H9 (cell line): ENCODE measurements at regions not wholly inside any gene's neighbourhood (a gene's known extent, or its start where the extent isn't known, plus 50 kb on each side); places are given as distances from the start of the nearest gene placed in this dataset.

Source experiments
- DNase-seq: peaks from one replicate; pipeline ENCODE4 v3.0.0-alpha.2; 2017
- H2AFZ ChIP-seq: one replicate; pipeline ENCODE4 v1.6.1; 2013; ENCODE audit warnings: mild to moderate bottlenecking, low read length, control low read depth, moderate library complexity
- H2AK5ac ChIP-seq: 2 replicates; pipeline ENCODE4 v1.6.1; 2013; ENCODE audit warnings: low read length, control low read depth, mixed read lengths; ENCODE audit not compliant: insufficient read length
- H2BK120ac ChIP-seq: one replicate; pipeline ENCODE4 v1.6.1; 2013; ENCODE audit warnings: low read depth, mild to moderate bottlenecking, low read length, control low read depth, inconsistent platforms; ENCODE audit not compliant: poor library complexity, severe bottlenecking
- H2BK12ac ChIP-seq: 2 replicates; pipeline ENCODE4 v1.6.1; 2013; ENCODE audit warnings: low read length, control low read depth, mixed read lengths, low read depth; ENCODE audit not compliant: insufficient read length
- H2BK15ac ChIP-seq: 2 replicates; pipeline ENCODE4 v1.6.1; 2013; ENCODE audit warnings: low read depth, low read length, control low read depth
- H2BK20ac ChIP-seq: one replicate; pipeline ENCODE4 v1.6.1; 2013; ENCODE audit warnings: low read depth, mild to moderate bottlenecking, low read length, control low read depth, inconsistent platforms; ENCODE audit not compliant: poor library complexity, severe bottlenecking
- H2BK5ac ChIP-seq: 2 replicates; pipeline ENCODE4 v1.6.1; 2013; ENCODE audit warnings: low read length, control low read depth, mixed read lengths; ENCODE audit not compliant: insufficient read length
- H3K14ac ChIP-seq: 2 replicates; pipeline ENCODE4 v1.6.1; 2013; ENCODE audit warnings: low read length, control low read depth; ENCODE audit not compliant: insufficient read depth
- H3K18ac ChIP-seq: 2 replicates; pipeline ENCODE4 v1.6.1; 2013; ENCODE audit warnings: low read depth, mild to moderate bottlenecking, mixed read lengths, low read length, control low read depth; ENCODE audit not compliant: insufficient read length
- H3K23ac ChIP-seq: 2 replicates; pipeline ENCODE4 v1.6.1; 2013; ENCODE audit warnings: low read length, control low read depth, mixed read lengths, low read depth; ENCODE audit not compliant: insufficient read length
- H3K23me2 ChIP-seq: 2 replicates; pipeline ENCODE4 v1.6.1; 2013; ENCODE audit warnings: low read depth, mild to moderate bottlenecking, mixed read lengths, low read length, control low read depth; ENCODE audit not compliant: insufficient read length, poor library complexity, severe bottlenecking
- H3K27ac ChIP-seq: 2 replicates; pipeline ENCODE4 v1.5.1; 2013; ENCODE audit warnings: low read length, control low read depth, mixed read lengths, low read depth; ENCODE audit not compliant: insufficient read length
- H3K27me3 ChIP-seq: 2 replicates; pipeline ENCODE4 v1.6.1; 2013; ENCODE audit warnings: low read length, control low read depth, inconsistent platforms; ENCODE audit not compliant: insufficient read depth
- H3K4ac ChIP-seq: 2 replicates; pipeline ENCODE4 v1.6.1; 2013; ENCODE audit warnings: low read depth, mild to moderate bottlenecking, control low read depth, inconsistent platforms, low read length, moderate library complexity
- H3K4me1 ChIP-seq: 2 replicates; pipeline ENCODE4 v1.6.1; 2013; ENCODE audit warnings: low read length, control low read depth, inconsistent platforms; ENCODE audit not compliant: insufficient read depth
- H3K4me2 ChIP-seq: 2 replicates; pipeline ENCODE4 v1.6.1; 2013; ENCODE audit warnings: low read length, control low read depth, mixed read lengths; ENCODE audit not compliant: insufficient read length, insufficient read depth
- H3K56ac ChIP-seq: 2 replicates; pipeline ENCODE4 v1.6.1; 2013; ENCODE audit warnings: low read depth, mild to moderate bottlenecking, mixed read lengths, low read length, control low read depth; ENCODE audit not compliant: insufficient read length
- H3K79me1 ChIP-seq: 2 replicates; pipeline ENCODE4 v1.6.1; 2013; ENCODE audit warnings: low read depth, mild to moderate bottlenecking, moderate library complexity, low read length, control low read depth, inconsistent platforms; ENCODE audit not compliant: insufficient read depth, poor library complexity, severe bottlenecking
- H3K79me2 ChIP-seq: 2 replicates; pipeline ENCODE4 v1.6.1; 2013; ENCODE audit warnings: low read length, control low read depth, inconsistent platforms; ENCODE audit not compliant: insufficient read depth
- H3K9ac ChIP-seq: 2 replicates; pipeline ENCODE4 v1.6.1; 2013; ENCODE audit warnings: low read length, control low read depth, mixed read lengths; ENCODE audit not compliant: insufficient read length; ENCODE audit errors: extremely low read depth
- H3K9me3 ChIP-seq: one replicate; pipeline ENCODE4 v1.6.1; 2013; ENCODE audit warnings: low read depth, low read length, inconsistent platforms; ENCODE audit not compliant: control insufficient read depth
- H3T11ph ChIP-seq: one replicate; pipeline ENCODE4 v1.6.1; 2013; ENCODE audit warnings: mild to moderate bottlenecking, low read length, control low read depth, inconsistent platforms
- H4K20me1 ChIP-seq: one replicate; pipeline ENCODE4 v1.6.1; 2013; ENCODE audit not compliant: control insufficient read depth, insufficient read length, insufficient read depth
- H4K5ac ChIP-seq: 2 replicates; pipeline ENCODE4 v1.6.1; 2013; ENCODE audit warnings: low read depth, mild to moderate bottlenecking, mixed read lengths, low read length, control low read depth; ENCODE audit not compliant: insufficient read length
- H4K8ac ChIP-seq: replicated peaks from 2 replicates; pipeline ENCODE4 v1.6.1; 2013; ENCODE audit warnings: low read length, control low read depth, mixed read lengths, low read depth; ENCODE audit not compliant: insufficient read length
- H4K91ac ChIP-seq: 2 replicates; pipeline ENCODE4 v1.6.1; 2013; ENCODE audit warnings: low read depth, mild to moderate bottlenecking, moderate library complexity, mixed read lengths, low read length, control low read depth; ENCODE audit not compliant: insufficient read length
- H3K27ac Mint-ChIP-seq, 3 experiments: 2 replicates in 2 of 3; 3 replicates in 1 of 3; pipeline ENCODE4 v1.8.0; 2020 to 2021; ENCODE audit warnings: mixed read lengths in 3 of 3, mild to moderate bottlenecking in 1 of 3, moderate library complexity in 1 of 3
- H3K27me3 Mint-ChIP-seq: 2 replicates; pipeline ENCODE4 v1.8.0; 2021; ENCODE audit warnings: low read depth, mild to moderate bottlenecking, moderate library complexity, mixed read lengths
- H3K36me3 Mint-ChIP-seq, 3 experiments: 2 replicates in 2 of 3; 3 replicates in 1 of 3; pipeline ENCODE4 v1.8.0; 2020 to 2021; ENCODE audit warnings: low read depth in 3 of 3, mixed read lengths in 3 of 3; ENCODE audit not compliant: insufficient read depth in 1 of 3
- H3K4me1 Mint-ChIP-seq, 2 experiments: 2 replicates each; pipeline ENCODE4 v1.8.0; 2020; ENCODE audit warnings: mixed read lengths in 2 of 2
- H3K4me3 Mint-ChIP-seq, 2 experiments: 2 replicates in 1 of 2; 3 replicates in 1 of 2; pipeline ENCODE4 v1.8.0; 2020 to 2021; ENCODE audit warnings: mild to moderate bottlenecking in 2 of 2, mixed read lengths in 2 of 2, moderate library complexity in 1 of 2
- H3K9me3 Mint-ChIP-seq, 2 experiments: 2 replicates in 1 of 2; 3 replicates in 1 of 2; pipeline ENCODE4 v1.8.0; 2020; ENCODE audit warnings: mild to moderate bottlenecking in 2 of 2, mixed read lengths in 2 of 2, moderate library complexity in 1 of 2
- WGBS: extraction: QIAGEN DNeasy Blood & Tissue Kit; methylation state at CpG from one replicate; pipeline ENCODE4 v1.1.7; 2013; ENCODE audit warnings: missing lambda C conversion rate, low lambda C conversion rate, mixed read lengths; ENCODE audit not compliant: insufficient read length; ENCODE audit errors: extremely low coverage; 5-methylcytosine and 5-hydroxymethylcytosine counted together
- TF ChIP-seq, protein P1 (sequence below): fragments of 200-600 bp; sonication (generic); conservative IDR thresholded peaks from 3 replicates; pipeline ENCODE4 v1.8.0; 2021; ENCODE audit warnings: antibody characterized with exemption, mild to moderate bottlenecking

- no peaks in the 10 kb centered on the region for H3K23me2 ChIP-seq
- H2AFZ ChIP-seq = peak overlapping the region; percentile 90
- Mint-ChIP-seq H3K4me3 (peak overlapping the region in 1 of 2 experiments; percentile 21; a peak in 2 of 5 replicates), H3K27me3 (no peaks in the 10 kb centered on the region), H3K27ac (peak overlapping the region; percentile 63 to 93 (median 89)), H3K4me1 (peaks cover 45 to 47% of the 10 kb centered on the region in 2 experiments), H3K9me3 (peaks cover 13 to 14% of the 10 kb centered on the region in 2 experiments), H3K36me3 (peaks cover 2 to 15% (median 3%) of the 10 kb centered on the region in 3 experiments; a peak in 6 of 7 replicates)
- peaks cover 2% of the 10 kb centered on the region; the same call in 1 of the 2 replicates for H3K4me1 ChIP-seq
- H3K9ac ChIP-seq = no peak overlapping the region
- TF ChIP-seq, protein P1, sequence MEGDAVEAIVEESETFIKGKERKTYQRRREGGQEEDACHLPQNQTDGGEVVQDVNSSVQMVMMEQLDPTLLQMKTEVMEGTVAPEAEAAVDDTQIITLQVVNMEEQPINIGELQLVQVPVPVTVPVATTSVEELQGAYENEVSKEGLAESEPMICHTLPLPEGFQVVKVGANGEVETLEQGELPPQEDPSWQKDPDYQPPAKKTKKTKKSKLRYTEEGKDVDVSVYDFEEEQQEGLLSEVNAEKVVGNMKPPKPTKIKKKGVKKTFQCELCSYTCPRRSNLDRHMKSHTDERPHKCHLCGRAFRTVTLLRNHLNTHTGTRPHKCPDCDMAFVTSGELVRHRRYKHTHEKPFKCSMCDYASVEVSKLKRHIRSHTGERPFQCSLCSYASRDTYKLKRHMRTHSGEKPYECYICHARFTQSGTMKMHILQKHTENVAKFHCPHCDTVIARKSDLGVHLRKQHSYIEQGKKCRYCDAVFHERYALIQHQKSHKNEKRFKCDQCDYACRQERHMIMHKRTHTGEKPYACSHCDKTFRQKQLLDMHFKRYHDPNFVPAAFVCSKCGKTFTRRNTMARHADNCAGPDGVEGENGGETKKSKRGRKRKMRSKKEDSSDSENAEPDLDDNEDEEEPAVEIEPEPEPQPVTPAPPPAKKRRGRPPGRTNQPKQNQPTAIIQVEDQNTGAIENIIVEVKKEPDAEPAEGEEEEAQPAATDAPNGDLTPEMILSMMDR = no peak
- peak overlapping the region; percentile 34 for H3K18ac ChIP-seq
- H2BK20ac ChIP-seq = no peak overlapping the region
- H2AK5ac ChIP-seq = no peak overlapping the region
- no peak overlapping the region for H3T11ph ChIP-seq
- no peak overlapping the region for H4K5ac ChIP-seq
- H2BK15ac ChIP-seq = no peak overlapping the region
- peak overlapping the region; percentile 44; the same call in 1 of the 2 replicates for H3K14ac ChIP-seq
- no peaks in the 10 kb centered on the region for H3K79me2 ChIP-seq
- H4K20me1 ChIP-seq = no peaks in the 10 kb centered on the region
- no peak overlapping the region for H2BK5ac ChIP-seq
- H3K56ac ChIP-seq = no peak overlapping the region
- H3K27ac ChIP-seq = no peak overlapping the region
- no peaks in the 10 kb centered on the region for H3K9me3 ChIP-seq
- H2BK120ac ChIP-seq = no peak overlapping the region
- H4K8ac ChIP-seq = no peak overlapping the region
- no peak overlapping the region for H3K4ac ChIP-seq
- H3K27me3 ChIP-seq = no peaks in the 10 kb centered on the region
- DNase-seq = peak; percentile 36
- H3K23ac ChIP-seq = no peak overlapping the region
- H3K79me1 ChIP-seq = no peaks in the 10 kb centered on the region
- H2BK12ac ChIP-seq = no peak overlapping the region
- WGBS = no CpG with 5 or more reads among the region's 10 CpGs
- H4K91ac ChIP-seq = no peak overlapping the region
- H3K4me2 ChIP-seq = no peak overlapping the region
These were observed 367.1 kb downstream of the GPD2 start for GRCh38 chr2:156803243-156803642.
